TTC549 (cell line): ENCODE measurements at regions not wholly inside any gene's neighbourhood (a gene's known extent, or its start where the extent isn't known, plus 50 kb on each side); places are given as distances from the start of the nearest gene placed in this dataset.

ENCODE experiments used
- FAIRE-seq: peaks from 2 replicates; lab custom pipeline; 2012; peaks lifted over from hg19 to GRCh38; lab: Jason Lieb, UNC

DNA sequence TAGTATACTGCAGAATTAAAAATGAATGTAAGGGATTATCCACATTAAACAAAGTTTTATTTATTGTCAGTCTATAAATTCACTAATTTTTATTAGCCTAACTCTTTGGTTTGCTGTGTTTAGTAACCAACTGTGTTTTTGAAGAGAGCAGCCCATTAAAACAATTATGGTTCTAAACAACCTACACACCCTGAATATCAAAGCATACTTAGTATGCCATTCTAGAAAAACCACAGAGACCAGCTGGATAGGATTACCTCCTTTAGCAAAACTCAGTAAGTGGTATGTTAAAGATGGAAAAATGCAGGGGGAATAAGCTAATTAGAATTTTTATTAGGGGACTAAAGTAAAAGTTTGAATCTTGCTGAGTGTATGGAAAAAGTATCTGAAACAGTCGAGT lies 1981.7 kb upstream of the NUDT12 start:
- no peak for FAIRE-seq

DNA sequence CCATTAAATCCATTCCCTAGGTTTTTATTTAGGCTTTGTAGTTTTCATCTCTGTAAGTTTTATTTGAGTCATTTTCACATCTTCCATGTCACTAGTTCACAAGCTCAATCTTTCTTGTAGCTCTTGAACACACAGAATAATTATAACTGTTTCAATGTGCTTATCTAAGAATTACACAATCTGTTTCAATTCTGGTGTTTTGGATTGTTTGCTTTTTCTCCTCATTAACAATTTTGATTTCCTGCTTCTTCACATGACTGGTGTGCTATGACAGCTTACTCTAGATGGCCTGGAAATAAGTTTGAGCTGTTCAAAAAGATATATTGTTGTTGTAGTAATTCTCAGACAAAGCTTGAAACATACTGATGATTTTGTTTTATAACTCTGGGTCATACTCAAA lies 1974.1 kb upstream of the NUDT12 start:
- FAIRE-seq = no peak

DNA sequence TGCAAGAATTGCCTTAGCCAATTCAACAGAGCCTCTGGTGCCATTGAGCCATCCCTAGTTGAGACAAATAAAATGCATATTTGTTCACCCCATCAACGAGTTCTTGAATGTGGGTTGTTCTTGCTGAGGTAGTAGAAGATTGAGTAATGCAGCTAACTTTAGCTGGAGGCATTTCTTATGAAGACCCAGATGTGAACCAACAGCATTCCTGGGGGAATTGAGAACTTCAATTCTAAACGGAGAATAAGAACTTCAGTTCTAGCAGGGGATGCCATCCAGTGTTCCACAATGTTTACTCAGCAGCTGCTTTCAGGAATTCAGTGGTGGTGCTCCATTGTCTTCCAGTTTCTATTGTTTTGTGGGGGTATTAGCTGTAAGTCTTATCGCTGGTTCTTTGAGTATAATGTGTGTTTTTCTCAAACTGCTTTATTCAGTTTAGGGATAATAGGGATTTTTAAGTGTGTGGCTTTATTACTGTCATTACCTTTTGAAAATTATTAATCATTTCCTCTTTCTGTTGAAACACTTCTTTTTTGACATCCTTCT lies 1968.2 kb upstream of the NUDT12 start:
- no peak for FAIRE-seq

DNA sequence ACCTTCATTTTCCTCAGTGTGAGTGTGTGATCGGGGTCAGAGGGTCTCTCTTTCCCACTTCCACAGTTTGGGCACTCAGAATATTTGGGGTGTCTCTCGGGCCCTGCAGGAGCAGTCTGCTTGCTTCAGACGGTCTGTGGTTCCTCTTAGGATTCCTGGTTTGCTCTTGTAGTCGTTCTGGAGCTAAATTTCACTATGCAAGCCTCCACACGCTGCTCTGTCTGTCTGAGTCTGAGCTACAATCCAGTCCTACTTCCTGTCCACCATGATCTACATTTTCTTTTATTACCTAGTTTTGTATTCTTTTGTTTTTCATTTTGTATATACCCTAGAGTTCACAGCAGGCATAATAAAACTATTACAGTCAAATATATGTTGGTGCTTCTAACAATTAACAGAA lies 1967.3 kb upstream of the NUDT12 start:
- FAIRE-seq = no peak

DNA sequence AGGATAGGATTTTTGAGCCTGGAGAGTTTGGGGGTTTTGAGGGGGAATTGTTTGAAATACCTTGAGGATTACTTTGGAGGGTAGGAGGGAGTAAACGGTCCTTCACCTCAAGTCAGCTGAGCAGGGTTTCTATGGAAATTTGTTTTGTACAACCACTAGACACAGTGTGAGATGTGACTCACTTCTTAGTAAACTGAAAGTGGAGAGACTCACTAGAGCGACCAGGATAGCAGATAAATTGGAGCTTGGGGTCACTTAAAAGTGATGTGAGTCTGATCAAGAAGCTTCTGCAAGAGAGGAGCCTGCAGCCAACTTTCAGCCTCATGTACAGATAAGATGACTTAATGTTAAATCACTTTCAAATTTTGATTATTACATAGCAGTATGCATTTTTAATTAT lies 1945.9 kb upstream of the NUDT12 start:
- no peak for FAIRE-seq

DNA sequence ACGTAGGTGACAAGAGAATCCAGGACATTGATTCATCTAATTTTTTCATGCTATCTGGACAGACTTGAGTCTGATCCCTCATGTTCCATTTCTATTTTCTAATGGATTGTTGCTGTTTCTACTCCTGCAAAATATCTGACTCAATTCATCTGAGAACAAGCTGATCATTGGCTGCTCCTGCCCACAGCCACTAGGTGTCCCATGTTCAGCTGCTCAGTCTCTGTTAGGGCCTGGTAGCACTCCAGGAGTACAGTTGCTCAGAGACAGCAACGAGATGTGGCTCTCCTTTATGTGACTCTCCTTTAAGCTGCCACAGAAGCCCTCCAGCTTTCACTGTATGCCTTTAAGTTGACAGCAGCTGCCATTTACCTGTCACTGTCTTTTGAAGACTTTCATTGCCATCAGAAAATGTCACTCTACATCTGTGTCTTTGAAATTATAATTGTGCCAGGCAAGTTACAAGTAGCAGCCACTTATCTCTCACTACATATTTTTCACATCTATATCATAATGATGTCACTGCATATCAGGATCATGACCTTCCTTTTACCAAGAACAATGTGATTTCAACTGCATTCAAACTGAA lies 1944.2 kb upstream of the NUDT12 start:
- no peak for FAIRE-seq

DNA sequence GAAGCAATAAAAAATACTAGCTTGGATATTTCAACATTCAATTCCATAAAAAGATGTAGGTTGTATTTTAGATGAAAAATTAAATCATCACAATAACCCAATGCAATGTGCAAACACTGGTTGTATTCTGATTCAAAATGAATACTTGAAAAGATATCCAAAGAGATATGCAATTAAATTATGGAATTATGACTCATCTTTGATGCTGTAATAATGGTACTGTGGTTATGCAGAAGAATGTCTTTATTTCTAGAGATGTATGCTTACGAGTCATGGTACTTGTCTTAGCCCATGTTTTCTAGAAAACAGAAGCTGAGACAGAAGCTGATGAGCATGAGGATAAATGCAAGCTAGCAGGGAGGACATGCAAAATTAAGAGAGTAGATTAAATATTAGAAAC lies 1941.4 kb upstream of the NUDT12 start:
- no peak for FAIRE-seq

DNA sequence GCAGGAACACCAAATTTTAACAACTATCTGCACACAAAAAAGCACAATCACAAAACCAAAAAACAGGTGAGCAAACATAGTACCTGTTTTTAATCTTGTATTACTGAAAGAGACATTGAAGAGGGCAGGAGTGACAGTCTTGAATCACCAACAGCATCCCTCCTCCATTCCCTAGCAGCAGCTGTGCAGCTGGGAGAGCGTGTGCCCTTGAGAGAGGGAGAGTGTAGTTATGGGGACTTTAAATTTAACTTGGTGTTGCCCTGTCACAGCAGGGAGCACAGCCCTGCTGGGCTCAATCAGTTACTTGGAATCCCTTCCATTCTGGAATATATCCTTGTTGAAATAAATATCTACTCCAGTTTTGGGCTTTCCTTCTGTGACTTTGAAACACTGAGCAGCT lies 1938.7 kb upstream of the NUDT12 start:
- no peak for FAIRE-seq

DNA sequence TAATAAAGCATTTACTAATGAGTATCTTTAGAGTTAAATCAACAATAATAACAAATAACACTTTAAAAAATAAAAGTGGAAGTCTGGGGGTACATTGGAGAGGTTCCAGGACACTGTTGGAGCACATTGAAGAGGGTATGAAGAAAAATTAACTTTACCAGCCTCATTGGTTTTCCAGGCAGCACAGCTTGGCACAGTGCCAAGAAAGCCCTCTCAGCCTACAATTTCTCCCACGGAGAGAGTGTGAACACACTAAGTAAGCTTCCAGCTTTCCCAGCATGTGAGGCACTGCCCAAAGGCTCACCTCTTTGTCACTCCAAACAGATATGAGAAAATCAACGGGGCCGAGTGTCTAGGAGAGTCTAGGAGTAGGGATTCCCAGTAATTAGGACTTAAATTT lies 1912.8 kb upstream of the NUDT12 start:
- FAIRE-seq = no peak

DNA sequence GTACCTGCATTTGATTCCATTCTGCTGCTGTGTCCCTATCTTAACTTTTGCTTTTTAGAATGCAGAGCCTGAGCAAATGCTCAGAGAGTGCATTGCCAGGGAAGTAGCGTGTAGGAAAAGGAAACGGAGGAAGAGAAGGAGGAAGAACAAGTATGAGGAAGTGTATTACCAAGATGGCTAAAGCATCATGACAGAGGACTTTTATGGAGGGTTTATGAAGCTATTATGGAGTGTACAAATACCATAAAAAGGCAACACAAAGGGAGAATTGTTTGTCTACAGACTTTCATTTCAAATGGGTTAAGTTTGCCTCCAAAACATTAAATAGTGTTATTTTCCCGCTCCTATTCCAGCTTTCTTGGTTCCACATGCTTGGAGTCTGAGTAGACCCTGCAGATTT lies 1899.8 kb upstream of the NUDT12 start:
- FAIRE-seq = no peak

DNA sequence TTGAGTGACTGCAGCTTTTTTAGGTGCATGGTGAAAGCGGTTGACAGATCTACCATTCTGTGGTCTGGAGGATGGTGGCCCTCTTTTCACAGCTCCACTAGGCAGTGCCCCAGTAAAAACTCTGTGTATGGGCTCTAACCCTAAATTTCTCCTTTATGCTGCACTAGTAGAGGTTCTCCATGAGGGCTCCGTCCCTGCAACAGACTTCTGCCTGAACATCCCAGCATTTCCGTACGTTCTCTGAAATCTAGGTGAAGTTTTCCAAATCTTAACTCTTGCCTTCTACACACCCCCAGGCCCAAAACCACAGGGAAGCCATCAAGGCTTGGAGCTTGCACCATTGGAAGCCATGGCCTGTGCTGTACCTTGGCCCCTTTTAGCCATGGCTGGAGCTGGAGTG lies 1898.1 kb upstream of the NUDT12 start:
- FAIRE-seq = no peak

DNA sequence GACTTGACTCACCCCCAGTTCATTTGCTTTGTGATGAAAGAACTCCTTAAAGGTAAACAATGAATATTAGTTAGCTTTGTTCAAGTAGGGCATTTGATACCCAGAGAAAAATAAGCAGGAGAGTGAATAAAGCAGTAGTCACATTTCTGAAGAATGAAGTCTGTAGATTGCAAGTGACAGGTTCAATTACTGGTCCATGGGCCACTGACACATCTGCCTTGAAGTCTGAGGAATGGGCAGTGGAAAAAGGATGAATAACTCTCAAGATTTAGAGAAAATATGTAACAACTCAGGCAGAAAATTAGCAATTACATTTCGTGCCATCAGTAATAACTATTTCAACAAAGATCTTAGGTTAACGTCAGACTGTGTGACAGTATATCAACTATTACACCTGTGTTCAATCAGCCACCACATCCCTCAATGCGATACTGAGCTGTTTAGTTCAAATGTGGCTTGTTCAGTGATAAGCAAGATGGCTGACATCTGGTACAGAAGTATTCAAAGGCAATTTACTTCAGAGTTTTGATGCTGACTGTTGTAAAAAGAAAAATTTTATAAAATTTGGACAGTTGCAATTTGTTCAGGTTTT lies 1890.7 kb upstream of the NUDT12 start:
- no peak for FAIRE-seq

DNA sequence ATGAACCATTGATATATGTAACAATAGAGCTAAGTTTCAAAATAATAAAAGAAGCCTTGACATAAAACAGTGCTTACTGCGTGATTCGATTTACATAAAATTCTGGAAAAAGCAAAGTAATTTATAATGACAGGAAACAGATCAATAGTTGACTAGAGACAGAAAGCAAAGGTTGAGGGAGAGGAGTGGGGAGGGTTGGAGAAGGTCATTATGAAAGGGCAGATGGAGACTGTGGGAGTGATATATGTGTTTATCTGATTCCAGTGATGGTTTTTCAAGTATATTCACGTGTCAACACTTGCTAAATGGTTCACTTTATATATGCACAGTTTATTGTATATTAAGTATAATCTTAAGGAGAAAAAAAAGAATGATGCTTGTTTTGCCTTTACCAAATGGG lies 1885.7 kb upstream of the NUDT12 start:
- no peak for FAIRE-seq

DNA sequence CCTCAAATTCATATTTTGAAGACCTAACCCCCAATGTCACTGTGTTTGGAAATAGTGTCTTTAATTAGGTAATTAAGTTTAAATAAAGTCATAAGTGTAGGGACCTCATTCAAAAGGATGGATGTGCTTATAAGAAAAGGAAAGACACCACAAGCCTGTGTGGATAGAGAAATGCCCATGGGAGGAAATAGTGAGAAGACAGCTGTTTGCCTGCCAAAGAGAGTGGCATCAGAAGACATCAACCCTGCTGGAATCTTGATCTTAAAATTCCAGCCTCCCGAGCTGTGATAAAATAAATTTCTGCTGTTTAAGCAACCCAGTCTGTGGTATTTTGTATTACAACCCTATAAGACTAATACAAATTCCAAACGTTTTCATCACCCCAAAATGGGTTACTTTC lies 1867.9 kb upstream of the NUDT12 start:
- no peak for FAIRE-seq

DNA sequence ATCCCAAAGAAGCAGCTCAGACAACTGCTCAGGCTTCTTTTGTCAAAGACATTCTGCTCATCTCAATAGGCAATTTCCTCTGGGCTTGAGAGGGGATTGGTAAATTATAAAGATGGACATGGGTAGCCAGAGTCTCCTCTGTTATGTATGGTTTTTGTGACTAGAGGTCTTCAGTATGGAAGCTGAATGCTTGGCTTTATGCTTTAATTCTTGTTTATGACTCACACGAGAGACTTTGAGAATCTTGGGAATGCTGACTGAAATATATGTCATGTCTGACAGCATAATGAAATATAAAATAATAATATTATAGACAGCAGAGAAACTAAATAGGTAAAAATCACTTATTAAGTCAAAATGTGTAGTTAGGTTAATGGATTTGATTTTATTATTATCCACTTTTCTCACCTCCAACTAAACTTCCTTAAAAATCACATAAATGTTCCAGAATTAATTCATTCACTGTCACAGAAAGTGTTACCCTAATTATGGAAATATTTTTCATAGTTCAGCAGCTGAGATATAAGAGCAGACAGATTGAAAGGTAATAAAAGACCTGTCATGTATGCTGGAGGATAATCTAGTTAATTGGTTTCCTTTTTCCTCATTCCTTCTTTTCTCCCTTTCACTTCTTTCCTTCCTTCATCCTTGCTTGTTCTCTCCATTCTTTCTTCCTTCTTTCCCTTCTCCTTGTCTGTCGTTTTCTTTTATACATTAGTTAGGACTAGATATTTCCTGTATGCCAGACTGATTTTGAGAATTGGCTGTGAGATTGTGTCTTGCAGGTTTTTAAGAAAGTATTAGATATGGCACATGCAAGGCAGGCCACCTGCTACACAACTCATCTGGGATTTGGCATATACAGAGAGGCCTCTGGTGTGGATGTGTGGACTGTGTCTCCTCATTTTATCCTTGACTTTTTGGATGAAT lies 1866.1 kb upstream of the NUDT12 start:
- no peak for FAIRE-seq

DNA sequence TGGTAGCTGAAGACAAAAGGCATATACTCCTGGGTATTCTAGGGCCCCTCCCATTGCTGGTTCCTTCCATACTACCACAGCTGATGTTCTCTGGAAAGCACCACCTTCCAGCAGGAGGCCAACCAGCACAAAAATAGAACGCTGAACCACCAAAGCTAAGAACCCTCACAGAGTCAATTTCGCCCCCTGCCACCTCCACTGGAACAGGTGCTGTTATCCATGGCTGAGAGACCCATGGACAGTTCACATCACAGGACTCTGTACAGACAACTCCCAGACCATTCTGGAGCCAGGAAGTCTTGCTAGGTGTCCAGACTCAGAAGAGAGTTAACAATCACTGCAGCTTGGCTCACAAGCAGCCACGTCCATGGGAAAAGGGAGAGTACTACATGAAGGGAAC lies 1851.5 kb upstream of the NUDT12 start:
- FAIRE-seq = no peak

DNA sequence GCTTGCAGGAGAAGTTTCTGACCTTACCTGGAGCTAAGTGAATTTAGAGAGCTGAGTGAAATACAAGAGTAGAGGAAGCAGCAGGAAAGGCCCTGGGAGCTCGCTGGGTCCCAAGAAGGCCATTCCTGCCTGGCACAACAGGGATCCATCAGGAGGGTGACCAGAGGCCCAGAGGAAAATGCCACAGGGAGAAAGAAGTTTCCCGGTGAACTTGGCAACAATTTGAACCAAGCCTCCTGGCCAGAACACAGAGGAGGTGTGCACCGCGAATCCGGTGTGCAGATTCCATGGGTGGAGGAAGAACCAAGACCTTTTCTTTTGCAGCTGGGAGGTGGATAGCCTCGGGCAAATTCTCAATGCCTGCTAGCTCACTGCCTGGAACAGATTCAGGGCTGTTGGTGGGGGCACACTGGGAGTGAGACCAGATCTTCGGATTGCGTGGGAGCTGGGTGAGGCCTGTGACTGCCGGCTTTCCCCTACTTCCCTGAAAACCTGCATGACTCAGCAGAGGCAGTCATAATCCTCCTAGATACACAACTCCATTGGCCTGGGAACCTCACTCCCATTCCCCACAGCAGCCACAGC lies 1850.9 kb upstream of the NUDT12 start:
- no peak for FAIRE-seq

DNA sequence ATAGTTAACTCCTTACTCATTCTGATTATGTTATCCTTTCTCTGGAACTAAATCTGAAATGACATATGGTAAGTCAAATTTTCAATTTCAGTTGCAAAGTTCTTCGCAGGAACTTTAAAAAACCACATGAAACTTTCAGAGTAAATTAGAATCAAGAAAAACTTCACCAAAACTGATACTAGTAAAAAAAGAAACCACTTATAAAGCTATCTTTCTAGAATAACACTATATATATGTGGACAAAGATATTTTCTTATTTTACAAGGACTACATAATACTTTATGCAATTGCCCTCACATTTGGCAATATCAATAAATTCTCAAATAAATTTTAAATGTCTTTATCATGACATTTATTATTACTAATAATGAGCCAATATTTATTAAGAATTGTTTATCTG lies 1847.1 kb upstream of the NUDT12 start:
- FAIRE-seq = no peak

DNA sequence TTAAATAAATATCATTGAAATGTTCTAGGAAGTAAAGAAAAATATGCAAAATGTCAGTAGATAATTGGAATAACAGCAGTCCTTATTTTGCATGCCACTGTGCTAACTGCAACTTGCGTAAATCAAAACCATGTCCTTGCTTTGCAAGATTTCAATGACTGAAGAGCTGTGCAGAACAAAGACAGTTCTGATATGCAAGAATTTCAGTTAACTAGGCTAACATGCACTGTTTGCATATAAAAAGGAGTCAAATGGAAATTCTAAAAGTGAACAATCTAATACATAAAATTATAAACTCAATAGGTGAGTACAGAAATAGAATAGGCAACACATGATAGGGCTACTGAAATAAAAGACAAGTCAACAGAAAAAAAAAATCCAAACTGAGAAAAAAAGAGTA lies 1844.6 kb upstream of the NUDT12 start:
- no peak for FAIRE-seq

DNA sequence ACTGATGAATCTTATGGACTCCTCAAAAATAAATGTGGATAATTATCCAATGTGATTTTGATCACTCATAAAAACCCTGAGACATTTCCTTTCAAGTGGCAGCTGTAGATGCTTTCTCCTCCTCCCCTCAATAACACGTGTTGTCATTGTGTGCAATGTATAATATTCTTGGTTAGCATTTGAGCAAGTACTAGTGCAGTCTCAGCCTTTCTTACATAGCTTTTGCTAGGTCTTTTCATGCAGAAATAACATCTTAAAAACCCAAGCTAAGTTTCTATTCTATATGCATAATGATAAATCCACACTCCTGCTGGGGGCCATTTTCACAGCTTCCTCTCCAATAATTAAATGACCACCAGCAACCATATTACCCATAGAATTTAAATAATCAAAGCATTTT lies 1835.2 kb upstream of the NUDT12 start:
- no peak for FAIRE-seq

DNA sequence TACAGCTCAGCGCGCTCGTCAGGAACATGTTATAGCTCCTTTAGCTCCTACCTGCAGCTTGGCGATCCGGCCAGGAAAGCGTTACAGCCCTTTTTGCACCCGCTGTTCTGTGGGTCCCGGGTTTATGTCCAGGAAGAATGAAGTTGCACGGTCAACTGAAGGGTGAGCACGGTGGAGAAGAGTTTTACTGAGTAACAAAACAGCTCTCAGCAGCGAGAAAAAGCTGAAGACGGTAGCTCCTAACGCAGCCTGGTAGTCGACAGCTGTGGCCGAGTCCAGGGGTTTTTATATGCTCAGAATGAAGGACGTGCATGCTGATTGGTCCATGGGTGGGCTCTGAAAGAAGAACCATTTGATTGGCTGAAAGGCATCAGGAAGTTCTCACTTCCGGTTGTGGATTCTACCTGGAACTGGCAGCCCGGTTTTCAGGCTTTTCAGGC lies 1830.1 kb upstream of the NUDT12 start:
- FAIRE-seq = no peak

DNA sequence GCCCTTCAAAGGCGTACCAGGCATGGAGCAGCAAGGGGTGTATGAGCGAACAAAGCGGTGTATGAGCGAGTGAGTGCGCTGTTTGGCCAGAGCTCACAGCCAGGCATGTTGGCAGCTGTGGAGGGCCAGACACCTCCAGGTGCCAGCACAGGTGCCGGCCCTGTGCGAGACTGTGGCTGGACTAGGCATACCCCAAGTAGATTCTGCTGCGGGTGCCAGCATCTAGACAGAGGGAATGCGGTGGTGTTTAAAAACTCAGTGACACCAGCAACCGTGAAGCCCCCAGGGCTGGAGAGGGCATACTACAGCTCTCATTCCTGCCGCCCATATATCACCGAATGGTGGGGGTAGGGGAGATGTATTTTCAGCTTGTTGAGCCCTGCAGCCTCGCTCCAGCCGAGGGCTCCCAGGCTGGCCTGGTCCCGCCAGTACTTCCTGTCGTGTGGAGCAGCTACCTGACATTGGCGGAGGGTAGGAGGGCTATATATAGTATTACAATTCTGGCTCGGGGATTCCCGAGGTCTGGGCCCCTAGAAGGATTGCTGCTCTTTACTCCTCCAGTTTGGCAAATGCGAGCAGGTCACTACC lies 1829.6 kb upstream of the NUDT12 start:
- no peak for FAIRE-seq

DNA sequence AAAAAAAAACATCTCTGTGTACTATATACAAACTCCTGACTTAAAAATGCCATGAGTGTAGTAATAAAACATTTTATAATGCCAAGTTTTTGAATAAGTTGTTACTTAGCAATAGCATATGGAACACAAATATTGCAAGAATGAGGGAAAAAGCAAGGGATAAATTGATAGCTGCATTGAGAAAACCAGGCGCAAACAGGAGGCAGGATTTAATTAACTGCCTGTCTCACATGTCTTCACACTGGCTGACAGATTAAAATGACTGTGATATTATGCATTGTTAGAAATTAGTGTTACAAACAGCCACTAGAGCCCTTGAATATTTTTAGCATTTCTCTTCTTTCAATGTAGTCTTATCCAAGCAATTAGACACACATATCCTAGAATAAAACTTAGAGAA lies 1817.5 kb upstream of the NUDT12 start:
- no peak for FAIRE-seq
